Endothelial cell of umbilical vein (primary cell): ENCODE measurements at regions not wholly inside any gene's neighbourhood (a gene's known extent, or its start where the extent isn't known, plus 50 kb on each side); places are given as distances from the start of the nearest gene placed in this dataset.

ENCODE experiments used
- BruUV-seq: library from RNA; stranded (reverse); fragments of 400-500 nt; replicated peaks from 2 replicates; lab custom pipeline; 2021; lab: Mats Ljungman, UMichigan
- CTCF ChIA-PET: fragments of 300-600, 350-600 bp; sonication (Branson Sonifier 250); formaldehyde crosslinking; loops from one replicate; lab custom pipeline; 2021; ENCODE audit warnings: antibody characterized with exemption, inconsistent platforms; lab: Charles Lee
- POLR2A ChIA-PET: fragments of 300-600, 350-600 bp; sonication (Branson Sonifier 250); formaldehyde crosslinking; loops from one replicate; lab custom pipeline; 2021; ENCODE audit warnings: antibody characterized with exemption, inconsistent platforms; lab: Charles Lee
- DNase-seq: peaks from one replicate; pipeline ENCODE4 v3.0.0-alpha.2; 2011; ENCODE audit warnings: low read depth, low spot score
- FAIRE-seq: peaks from 2 replicates; lab custom pipeline; 2011; peaks lifted over from hg19 to GRCh38; lab: Jason Lieb, UNC
- H2AFZ ChIP-seq: 2 replicates; pipeline ENCODE4 v1.6.0; 2012; ENCODE audit warnings: low read depth, low read length, control low read depth, inconsistent platforms
- H3K27ac ChIP-seq: 2 replicates; pipeline ENCODE4 v1.5.1; 2011; ENCODE audit warnings: low read depth, mild to moderate bottlenecking, control low read depth, low read length, moderate library complexity; ENCODE audit not compliant: insufficient read depth
- H3K27me3 ChIP-seq, 2 experiments: 2 replicates each; pipeline versions ENCODE4 v1.6.0 to v1.6.1; 2011; ENCODE audit warnings: low read length in 2 of 2, mixed read lengths in 1 of 2; ENCODE audit not compliant: control insufficient read depth in 2 of 2, insufficient read depth in 2 of 2
- H3K36me3 ChIP-seq, 2 experiments: 2 replicates in 1 of 2; 3 replicates in 1 of 2; pipeline ENCODE4 v1.5.1; 2011; ENCODE audit warnings: low read length in 2 of 2, mild to moderate bottlenecking in 1 of 2, moderate library complexity in 1 of 2; ENCODE audit not compliant: control insufficient read depth in 2 of 2, insufficient read depth in 2 of 2; ENCODE audit errors: extremely low read depth in 1 of 2
- H3K4me1 ChIP-seq: 3 replicates; pipeline ENCODE4 v1.5.1; 2011; ENCODE audit warnings: mild to moderate bottlenecking, low read length; ENCODE audit not compliant: control insufficient read depth, insufficient read depth; ENCODE audit errors: extremely low read depth
- H3K4me2 ChIP-seq: 2 replicates; pipeline ENCODE4 v1.6.1; 2011; ENCODE audit warnings: low read length, control low read depth, mixed read lengths; ENCODE audit not compliant: insufficient read depth
- H3K4me3 ChIP-seq, 3 experiments: fragments of 200-600 bp in 1 of 3; sonication (generic), shearing (Covaris generic) in 1 of 3; replicated peaks in 1 of 3; 2 replicates each; pipeline ENCODE4 v1.5.1; 2011 to 2016; ENCODE audit warnings: control low read depth in 3 of 3, low read length in 3 of 3, mild to moderate bottlenecking in 2 of 3, inconsistent platforms in 1 of 3, low read depth in 1 of 3, moderate library complexity in 1 of 3; ENCODE audit not compliant: insufficient read depth in 1 of 3
- H3K79me2 ChIP-seq: 2 replicates; pipeline ENCODE4 v1.6.0; 2012; ENCODE audit warnings: low read length, inconsistent platforms; ENCODE audit not compliant: control insufficient read depth, insufficient read depth
- H3K9ac ChIP-seq: replicated peaks from 2 replicates; pipeline ENCODE3; 2011; ENCODE audit warnings: low read length, control low read depth; ENCODE audit not compliant: insufficient read depth; ENCODE audit errors: extremely low read depth
- H3K9me1 ChIP-seq: replicated peaks from 3 replicates; pipeline ENCODE4 v1.6.0; 2011; ENCODE audit warnings: mild to moderate bottlenecking, low read length; ENCODE audit not compliant: control insufficient read depth, insufficient read depth; ENCODE audit errors: extremely low read depth
- H3K9me3 ChIP-seq: replicated peaks from 2 replicates; pipeline ENCODE4 v1.5.1; 2012; ENCODE audit warnings: low read length, inconsistent platforms; ENCODE audit not compliant: control insufficient read depth, insufficient read depth
- H4K20me1 ChIP-seq: replicated peaks from 2 replicates; pipeline ENCODE3; 2011; ENCODE audit warnings: mild to moderate bottlenecking, low read length; ENCODE audit not compliant: control insufficient read depth, insufficient read depth; ENCODE audit errors: extremely low read depth
- CTCF ChIP-seq, 2 donors: IDR thresholded peaks; 1 replicate in 1 of 2; 2 replicates in 1 of 2; pipeline ENCODE4 v1.5.1; 2011; ENCODE audit warnings: low read length in 2 of 2, mild to moderate bottlenecking in 2 of 2, moderate library complexity in 2 of 2, control low read depth in 1 of 2, inconsistent platforms in 1 of 2, low read depth in 1 of 2; ENCODE audit not compliant: insufficient read depth in 1 of 2; ENCODE audit errors: extremely low read depth in 1 of 2
- EZH2 ChIP-seq: IDR thresholded peaks from 2 replicates; pipeline ENCODE4 v1.6.1; 2012; ENCODE audit warnings: borderline replicate concordance, low read depth, mild to moderate bottlenecking, moderate library complexity, low read length, inconsistent platforms; ENCODE audit not compliant: severe bottlenecking
- FOS ChIP-seq: IDR thresholded peaks from 2 replicates; pipeline ENCODE4 v1.6.1; 2011; ENCODE audit warnings: mild to moderate bottlenecking, low read length, moderate library complexity, borderline replicate concordance; ENCODE audit not compliant: insufficient read depth
- GATA2 ChIP-seq: IDR thresholded peaks from 2 replicates; pipeline ENCODE4 v1.7.0; 2011; ENCODE audit warnings: low read depth, mild to moderate bottlenecking, moderate library complexity, mixed read lengths, low read length; ENCODE audit not compliant: insufficient read length, insufficient read depth
- JUN ChIP-seq: IDR thresholded peaks from 2 replicates; pipeline ENCODE4 v1.6.1; 2011; ENCODE audit warnings: borderline replicate concordance, low read depth; ENCODE audit not compliant: insufficient read length, insufficient read depth
- MAX ChIP-seq: IDR thresholded peaks from 2 replicates; pipeline ENCODE4 v1.6.1; 2011; ENCODE audit not compliant: insufficient read depth, insufficient read length
- MYC ChIP-seq: IDR thresholded peaks from one replicate; pipeline ENCODE4 v1.6.1; 2011; ENCODE audit warnings: mild to moderate bottlenecking, low read depth, low read length
- POLR2A ChIP-seq: IDR thresholded peaks from 2 replicates; pipeline ENCODE4 v1.6.1; 2012; ENCODE audit warnings: low read depth, mild to moderate bottlenecking, control low read depth, low read length
- POLR2AphosphoS5 ChIP-seq: IDR thresholded peaks from 2 replicates; pipeline ENCODE4 v1.6.1; 2012; ENCODE audit warnings: low read depth, mild to moderate bottlenecking, control low read depth, low read length, moderate library complexity; ENCODE audit not compliant: insufficient read depth
- dilution Hi-C: fragments of 300-500 bp; cut with MboI; formaldehyde crosslinking; loops from one replicate; pipeline ENCODE4 v1.15.0; 2019; ENCODE audit warnings: low sequenced_read_pairs; ENCODE audit not compliant: extremely low pct_ligation_motif_present
- intact Hi-C: fragments of 100-400 bp; cut with micrococcal nuclease; formaldehyde crosslinking; loops from one replicate; pipeline ENCODE4 v1.10.0; 2022

- H3K9ac ChIP-seq = no peak overlapping the region
These were observed 88.3 kb downstream of the SOWAHC start for GRCh38 chr2:109702250-109702985.

More at GRCh38 chr2:109702250-109702985, 88.3 kb downstream of the SOWAHC start:
- no peaks in the 10 kb centered on the region for H4K20me1 ChIP-seq
- no peak for TF ChIP-seq JUN
- no peak for TF ChIP-seq MAX
- no peak for TF ChIP-seq MYC
- TF ChIP-seq EZH2 = no peak
- TF ChIP-seq FOS = no peak
- TF ChIP-seq POLR2A = no peak
- TF ChIP-seq GATA2 = no peak
- TF ChIP-seq CTCF (IDR thresholded peaks at IDR 0.05; ENCODE audit: extremely low read depth in 1 of 2, insufficient read depth in 1 of 2, low read depth in 1 of 2, low read length in 2 of 2) = no peak
- no peak for TF ChIP-seq POLR2AphosphoS5
- BruUV-seq = no TSS peak
- no peaks in the 10 kb centered on the region for H3K36me3 ChIP-seq
- H3K4me2 ChIP-seq = no peak overlapping the region
- no peak overlapping the region for H2AFZ ChIP-seq
- H3K79me2 ChIP-seq = no peaks in the 10 kb centered on the region
- no peaks in the 10 kb centered on the region for H3K9me3 ChIP-seq
- FAIRE-seq (peak; percentile 12), DNase-seq (no peak)
- dilution Hi-C loops = no loop called here
- ChIA-PET CTCF (interaction anchor here (2.4 kb wide), 2 partner anchors 34 to 156 kb away, joined by 8 to 10 read pairs; no protein-coding TSS in a partner anchor), POLR2A (no interaction called here)
- H3K4me1 ChIP-seq = peaks cover 29% of the 10 kb centered on the region
- H3K9me1 ChIP-seq = no peaks in the 10 kb centered on the region
- H3K27me3 ChIP-seq = peaks cover 2 to 11% of the 10 kb centered on the region in 2 experiments
- intact Hi-C loops = no loop called here
- no peak overlapping the region for H3K4me3 ChIP-seq
- H3K27ac ChIP-seq = no peak overlapping the region
